ENCODE measurements at regions not wholly inside any gene's neighbourhood (a gene's known extent, or its start where the extent isn't known, plus 50 kb on each side); places are given as distances from the start of the nearest gene placed in this dataset.
"Not testable (repeated sequence)": the region's sequence is repeated elsewhere in the genome, so short reads cannot be mapped to it uniquely, and the experiment has no call there.

- DNase-seq = no peak
Measured at GRCh38 chr9:115327436-115328122, 209.6 kb upstream of the TNC start.

GRCh38 chr9:115328228-115328627 is 210.3 kb upstream of the TNC start:
- no peak for DNase-seq

- DNase-seq = no peak
Measured at GRCh38 chr9:115328677-115329076, 210.7 kb upstream of the TNC start.

GRCh38 chr9:115333277-115334070 is 215.5 kb upstream of the TNC start:
- no peak for DNase-seq

GRCh38 chr9:115335439-115335838 is 217.5 kb upstream of the TNC start:
- DNase-seq = no peak

GRCh38 chr9:115340314-115340713 is 222.4 kb upstream of the TNC start:
- no peak for DNase-seq

GRCh38 chr9:115341426-115341825 is 223.5 kb upstream of the TNC start:
- no peak for DNase-seq

- not testable (repeated sequence) for DNase-seq
Measured at GRCh38 chr9:115347776-115348175, 229.8 kb upstream of the TNC start.

GRCh38 chr9:115348936-115349335 is 231.0 kb upstream of the TNC start:
- DNase-seq = not testable (repeated sequence)

- no peak for DNase-seq
Measured at GRCh38 chr9:115349542-115349941, 231.6 kb upstream of the TNC start.

- no peak for DNase-seq
Measured at GRCh38 chr9:115350548-115350947, 232.6 kb upstream of the TNC start.

GRCh38 chr9:115353681-115354080 is 235.7 kb upstream of the TNC start:
- no peak for DNase-seq

- no peak for DNase-seq
Measured at GRCh38 chr9:115357821-115358220, 239.9 kb upstream of the TNC start.

- DNase-seq = no peak
Measured at GRCh38 chr9:115359017-115359780, 241.2 kb upstream of the TNC start.

- DNase-seq = no peak
Measured at GRCh38 chr9:115360122-115360521, 242.2 kb upstream of the TNC start.

GRCh38 chr9:115362101-115362500 is 244.1 kb upstream of the TNC start:
- DNase-seq = no peak

GRCh38 chr9:115362640-115363039 is 244.7 kb upstream of the TNC start:
- no peak for DNase-seq

- DNase-seq = no peak
Measured at GRCh38 chr9:115364991-115365390, 247.0 kb upstream of the TNC start.

GRCh38 chr9:115367321-115367720 is 249.4 kb upstream of the TNC start:
- no peak for DNase-seq

GRCh38 chr9:115367780-115368525 is 250.0 kb upstream of the TNC start:
- DNase-seq = no peak

- DNase-seq = no peak
Measured at GRCh38 chr9:115369322-115369957, 251.5 kb upstream of the TNC start.

GRCh38 chr9:115373000-115373709 is 255.2 kb upstream of the TNC start:
- no peak for DNase-seq
